HG02610 (cell line): ENCODE measurements at regions not wholly inside any gene's neighbourhood (a gene's known extent, or its start where the extent isn't known, plus 50 kb on each side); places are given as distances from the start of the nearest gene placed in this dataset.

Experiments used
- ATAC-seq: cut with Tn5 transposase; IDR thresholded peaks from one replicate; pipeline ENCODE4 v1.9.1; 2021; ENCODE audit warnings: mild to moderate bottlenecking, moderate library complexity; ENCODE audit not compliant: unreplicated experiment

DNA sequence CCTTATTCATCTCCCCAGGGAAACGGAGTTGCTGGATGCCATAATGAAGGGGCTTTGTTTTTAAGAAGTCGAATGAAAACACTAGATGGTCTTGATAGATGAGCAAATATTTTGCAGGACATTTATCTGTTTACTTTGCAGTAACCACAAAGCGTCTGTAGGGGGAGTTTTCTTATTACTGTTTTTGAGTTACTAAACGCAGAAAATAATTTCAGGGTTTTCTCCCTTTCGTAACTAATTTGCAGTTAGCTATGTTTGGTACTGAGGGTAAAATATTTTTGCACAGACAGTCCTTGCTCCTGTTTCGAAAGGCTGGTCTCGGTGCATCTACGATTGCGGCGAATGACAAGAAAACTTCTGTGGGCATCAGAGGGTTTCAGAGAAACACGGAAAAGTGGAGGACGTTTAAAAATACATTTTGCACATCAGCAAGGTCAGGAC lies 505.6 kb upstream of the MKI67 start:
- ATAC-seq, result no peak

DNA sequence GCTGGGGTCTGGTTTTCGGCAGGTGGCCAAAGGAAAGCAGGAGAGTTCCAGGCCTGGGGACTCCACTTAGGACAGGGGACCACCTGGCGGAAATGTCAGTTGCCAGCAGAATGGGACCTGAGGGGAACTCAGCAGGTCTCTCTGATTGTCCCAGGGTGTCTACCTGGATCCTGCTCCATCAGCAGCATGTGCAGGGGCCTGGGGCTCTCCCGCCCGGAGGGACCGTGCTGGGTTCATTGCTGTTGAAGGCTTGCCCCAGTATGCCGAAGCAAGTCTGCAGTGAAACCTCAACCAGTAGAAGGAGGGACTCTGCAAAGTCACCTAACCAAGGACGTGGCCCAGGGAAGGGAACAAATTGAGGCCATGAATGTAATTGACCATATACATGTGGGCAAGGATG lies 506.5 kb upstream of the MKI67 start:
- no peak for ATAC-seq

- no peak for ATAC-seq
Observed at GRCh38 chr10:128633864-128634540, 507.8 kb upstream of the MKI67 start.

GRCh38 chr10:128642023-128642422 lies 515.8 kb upstream of the MKI67 start:
- ATAC-seq, result no peak

DNA sequence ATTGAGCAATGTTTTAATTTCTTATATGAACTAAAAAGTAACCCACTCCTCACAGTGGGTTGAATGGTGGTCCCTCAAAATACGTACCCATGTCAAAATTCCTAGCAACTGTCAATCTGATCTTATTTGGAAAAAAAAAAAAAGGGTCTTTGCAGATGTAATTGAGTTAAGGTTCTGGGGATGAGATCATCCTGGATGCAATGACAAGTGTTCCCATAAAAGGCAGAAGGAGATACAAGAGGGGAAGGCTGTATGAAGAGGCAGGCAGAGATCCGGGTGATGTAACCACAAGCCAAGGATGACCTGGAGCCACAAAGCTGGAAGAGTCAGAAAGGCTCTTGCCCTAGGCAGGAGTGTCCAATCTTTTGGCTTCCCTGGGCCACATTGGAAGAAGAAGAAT lies 516.3 kb upstream of the MKI67 start:
- ATAC-seq, result no peak

DNA sequence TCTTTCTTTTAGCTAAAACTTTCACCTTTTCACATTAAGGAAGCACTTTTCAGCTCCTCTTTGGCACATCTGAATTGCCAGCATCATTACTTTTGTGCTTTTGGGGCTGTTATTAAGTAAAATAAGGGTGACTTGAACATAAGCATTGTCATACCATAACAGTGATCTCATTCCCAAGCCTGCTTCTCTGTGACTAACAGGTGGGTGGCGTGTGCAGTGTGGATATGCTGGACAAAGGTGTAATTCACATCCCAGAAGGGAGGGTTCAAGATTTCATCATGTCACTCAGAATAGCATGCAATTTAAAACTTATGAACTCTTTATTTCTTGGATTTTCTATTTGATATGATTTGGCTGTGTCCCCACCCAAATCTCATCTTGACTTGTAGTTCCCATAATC lies 517.4 kb upstream of the MKI67 start:
- ATAC-seq, result no peak

GRCh38 chr10:128645486-128645885 lies 519.3 kb upstream of the MKI67 start:
- no peak for ATAC-seq

DNA sequence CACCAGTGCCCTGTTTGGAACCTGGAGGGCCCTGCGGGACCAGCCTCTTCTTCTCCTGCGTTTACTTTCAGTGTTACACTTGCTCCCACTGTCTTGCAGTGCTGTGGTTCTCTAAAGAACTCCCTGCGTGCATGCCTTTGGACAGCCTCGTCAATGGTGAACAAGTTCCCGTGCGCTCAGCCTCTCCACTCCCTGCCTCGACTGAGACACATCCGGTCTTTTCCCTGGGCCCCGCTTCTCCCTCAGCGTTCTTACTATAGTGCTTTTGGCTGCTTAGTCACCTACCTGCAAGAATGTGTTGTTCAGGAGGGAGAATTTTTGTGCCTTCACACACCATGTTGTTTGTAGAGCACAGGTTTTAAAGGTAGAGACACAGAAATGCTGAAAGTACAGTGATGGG lies 520.7 kb upstream of the MKI67 start:
- no peak for ATAC-seq

DNA sequence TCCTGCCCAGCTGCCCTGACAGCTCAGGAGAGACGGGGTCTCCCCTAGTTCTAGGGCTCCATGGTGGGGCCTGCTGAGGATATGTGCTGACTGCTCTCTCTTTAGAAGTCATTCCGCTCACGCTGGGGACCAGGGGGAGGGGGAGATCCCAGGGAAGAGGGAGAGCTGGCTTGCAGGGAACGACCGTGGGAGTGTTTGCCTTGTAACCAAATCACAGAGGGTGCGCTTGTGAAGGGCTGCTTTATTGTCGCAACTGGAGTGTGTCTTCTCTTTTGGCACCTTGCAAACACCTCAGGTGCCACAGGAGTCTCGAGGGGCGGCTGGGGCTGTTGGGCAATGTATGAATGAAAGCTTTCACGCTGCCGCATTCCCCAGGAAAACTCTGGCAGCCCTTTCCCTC lies 531.3 kb upstream of the MKI67 start:
- ATAC-seq, result no peak

GRCh38 chr10:128660726-128661125 lies 534.5 kb upstream of the MKI67 start:
- ATAC-seq, result no peak

DNA sequence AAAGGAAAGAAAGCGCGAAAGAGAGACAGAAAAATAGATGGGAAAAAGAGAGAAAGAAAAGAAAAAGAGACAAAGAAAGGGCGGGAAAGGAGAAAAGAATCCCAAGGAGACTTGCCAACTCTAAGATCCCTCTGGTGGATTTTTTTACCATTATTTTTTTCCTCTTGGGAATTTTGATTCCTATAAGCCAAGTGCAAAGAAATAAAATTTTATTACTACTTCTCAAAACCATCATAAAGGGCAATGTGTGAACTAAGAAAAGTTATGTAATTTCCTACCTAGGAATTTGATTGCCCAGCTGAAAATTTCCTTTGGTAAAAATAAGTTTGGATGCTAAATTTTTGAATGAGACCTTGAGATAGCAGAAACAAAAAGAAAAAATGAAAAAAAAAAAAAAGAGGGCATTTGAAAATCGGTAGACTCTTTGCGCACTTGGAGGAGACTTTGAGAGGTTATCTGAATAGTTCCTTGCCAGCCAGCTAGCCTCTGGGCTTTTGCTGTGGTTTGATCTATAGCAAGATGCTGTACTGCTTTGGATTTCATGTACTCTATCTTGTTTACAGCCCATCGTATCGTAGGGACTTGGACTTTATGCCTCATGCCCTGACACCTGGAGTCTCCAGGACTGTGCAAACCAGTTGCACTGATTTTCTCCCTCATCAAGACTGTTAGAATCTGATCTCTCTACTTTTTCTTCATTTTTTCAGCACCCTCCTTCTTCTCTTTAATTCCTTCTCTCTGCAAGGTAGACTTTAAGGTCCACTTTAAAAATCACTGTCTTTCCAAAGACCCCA lies 535.4 kb upstream of the MKI67 start:
- ATAC-seq, result no peak

DNA sequence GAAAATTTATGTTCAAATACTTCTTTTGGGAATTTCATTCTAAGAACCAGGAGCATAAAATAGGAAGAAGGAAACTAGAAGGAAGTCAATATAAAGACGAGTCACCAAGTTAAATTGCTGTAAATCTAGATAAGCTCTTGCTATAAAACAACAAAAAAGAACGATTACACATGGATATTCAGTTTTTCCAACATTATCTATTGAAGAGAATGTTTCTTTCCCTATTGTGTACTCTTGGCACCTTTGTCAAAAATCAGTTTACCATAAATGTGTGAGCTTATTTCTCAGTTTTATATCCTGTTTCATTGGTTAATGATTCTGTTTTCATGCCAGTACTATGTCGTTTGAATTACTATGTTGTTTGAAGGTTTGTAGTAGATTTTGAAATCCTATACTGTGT lies 536.3 kb upstream of the MKI67 start:
- no peak for ATAC-seq

DNA sequence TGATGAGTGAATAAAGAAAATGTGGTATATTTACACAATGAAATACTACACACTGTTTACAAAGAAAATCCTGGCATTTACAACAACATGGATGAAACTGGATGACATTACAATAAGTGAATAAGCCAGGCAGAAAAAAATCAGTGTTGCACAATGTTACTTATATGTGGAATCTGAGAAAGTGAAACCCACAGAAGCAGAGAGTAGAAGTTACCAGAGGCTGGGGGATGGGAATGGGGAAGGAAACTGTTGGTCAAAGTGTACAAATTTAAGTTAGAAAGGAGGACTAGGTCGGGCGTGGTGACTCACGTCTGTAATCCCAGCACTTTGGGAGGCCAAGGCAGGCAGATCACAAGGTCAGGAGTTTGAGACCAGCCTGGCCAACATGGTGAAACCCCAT lies 538.5 kb upstream of the MKI67 start:
- no peak for ATAC-seq

- no peak for ATAC-seq
Observed at GRCh38 chr10:128675405-128675804, 549.2 kb upstream of the MKI67 start.

- ATAC-seq, result no peak
Observed at GRCh38 chr10:128680116-128680515, 553.9 kb upstream of the MKI67 start.

- ATAC-seq, result no peak
Observed at GRCh38 chr10:128684215-128684614, 558.0 kb upstream of the MKI67 start.

- ATAC-seq, result no peak
Observed at GRCh38 chr10:128686630-128687278, 560.5 kb upstream of the MKI67 start.

- no peak for ATAC-seq
Observed at GRCh38 chr10:128687408-128687807, 561.2 kb upstream of the MKI67 start.

GRCh38 chr10:128687927-128688549 lies 561.8 kb upstream of the MKI67 start:
- no peak for ATAC-seq

- no peak for ATAC-seq
Observed at GRCh38 chr10:128689667-128690066, 563.4 kb upstream of the MKI67 start.

- no peak for ATAC-seq
Observed at GRCh38 chr10:128693493-128694131, 567.4 kb upstream of the MKI67 start.
